ENCODE measurements at regions not wholly inside any gene's neighbourhood (a gene's known extent, or its start where the extent isn't known, plus 50 kb on each side); places are given as distances from the start of the nearest gene placed in this dataset.

- TF ChIP-seq EP300 (IDR thresholded peaks at IDR 0.05; ENCODE audit: borderline replicate concordance in 1 of 2, low read depth in 1 of 2, low read length in 1 of 2), result no peak
- TF ChIP-seq RAD21 (IDR thresholded peaks at IDR 0.05; ENCODE audit: low read length), result no peak
- no peak for TF ChIP-seq FOXJ3 (CRISPR knock-in tag; IDR thresholded peaks at IDR 0.05)
- peak; percentile 19; the same call in 1 of the 2 replicates for TF ChIP-seq CTCF (IDR thresholded peaks at IDR 0.05)
- no peak for TF ChIP-seq CHD2 (IDR thresholded peaks at IDR 0.05; ENCODE audit: low read length, partially characterized antibody)
- no peak for TF ChIP-seq GABPA (IDR thresholded peaks at IDR 0.05; ENCODE audit: low read depth)
- no peak for TF ChIP-seq TEAD4 (IDR thresholded peaks at IDR 0.05; ENCODE audit: borderline replicate concordance, insufficient read depth)
- TF ChIP-seq PBX3 (IDR thresholded peaks at IDR 0.05), result no peak
- no peak for TF ChIP-seq USF2 (IDR thresholded peaks at IDR 0.05; ENCODE audit: borderline replicate concordance, low read depth, low read length)
- no peak for TF ChIP-seq POLR2AphosphoS5 (IDR thresholded peaks at IDR 0.05; ENCODE audit: low read depth, low read length)
- no peak for TF ChIP-seq RFX5 (IDR thresholded peaks at IDR 0.05; ENCODE audit: low read length)
These were observed 585.6 kb upstream of the MIS18BP1 start for GRCh38 chr14:45838597-45838996.
